ENCODE measurements at regions not wholly inside any gene's neighbourhood (a gene's known extent, or its start where the extent isn't known, plus 50 kb on each side); places are given as distances from the start of the nearest gene placed in this dataset.

GRCh38 chr3:165607221-165607620 is 230.0 kb downstream of the BCHE start:
- TF ChIP-seq CTBP1 (IDR thresholded peaks at IDR 0.05; ENCODE audit: borderline replicate concordance), result no peak
- no peak for TF ChIP-seq SP1 (IDR thresholded peaks at IDR 0.05)
- TF ChIP-seq ELF4 (IDR thresholded peaks at IDR 0.05), result no peak
- no peak for TF ChIP-seq TARDBP (IDR thresholded peaks at IDR 0.05)
- no peak for TF ChIP-seq SUZ12 (IDR thresholded peaks at IDR 0.05)
- no peak for TF ChIP-seq BHLHE40 (IDR thresholded peaks at IDR 0.05; ENCODE audit: borderline replicate concordance)
- TF ChIP-seq ZNF384 (IDR thresholded peaks at IDR 0.05), result no peak
- TF ChIP-seq L3MBTL2 (conservative IDR thresholded peaks at IDR 0.05), result no peak
- TF ChIP-seq ARNT (IDR thresholded peaks at IDR 0.05), result no peak

Data from HEK293T (cell line).